HG03378 (cell line): ENCODE measurements at regions not wholly inside any gene's neighbourhood (a gene's known extent, or its start where the extent isn't known, plus 50 kb on each side); places are given as distances from the start of the nearest gene placed in this dataset.

Experiments used
- ATAC-seq: cut with Tn5 transposase; IDR thresholded peaks from one replicate; pipeline ENCODE4 v1.9.1; 2021; ENCODE audit warnings: mild to moderate bottlenecking, moderate library complexity; ENCODE audit not compliant: unreplicated experiment

GRCh38 chr9:78781681-78782080 is 484.8 kb downstream of the PSAT1 start:
- no peak for ATAC-seq

GRCh38 chr9:78782234-78782633 is 485.3 kb downstream of the PSAT1 start:
- ATAC-seq, result no peak

- no peak for ATAC-seq
Observed at GRCh38 chr9:78782858-78783257, 485.9 kb downstream of the PSAT1 start.

DNA sequence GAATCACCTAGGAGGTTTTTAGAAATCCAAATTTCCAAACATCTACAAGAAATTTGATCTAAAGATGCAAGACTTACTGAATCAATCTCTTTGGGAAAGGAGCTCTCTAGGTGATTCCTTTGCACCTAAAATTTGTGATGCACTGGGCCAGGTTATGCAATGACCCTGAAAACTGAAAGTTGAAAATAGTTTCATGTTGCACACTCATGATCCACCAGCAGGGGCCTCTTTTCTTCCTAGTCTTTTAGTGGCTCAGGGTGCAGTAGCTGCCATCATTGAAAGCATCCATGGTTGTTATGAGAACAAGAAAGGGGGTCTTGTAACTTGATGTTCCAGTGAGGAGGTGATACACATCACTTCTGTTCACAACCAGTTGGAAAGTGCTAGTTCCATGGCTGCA is 486.8 kb downstream of the PSAT1 start:
- ATAC-seq, result no peak

GRCh38 chr9:78786794-78787193 is 489.9 kb downstream of the PSAT1 start:
- ATAC-seq, result no peak

DNA sequence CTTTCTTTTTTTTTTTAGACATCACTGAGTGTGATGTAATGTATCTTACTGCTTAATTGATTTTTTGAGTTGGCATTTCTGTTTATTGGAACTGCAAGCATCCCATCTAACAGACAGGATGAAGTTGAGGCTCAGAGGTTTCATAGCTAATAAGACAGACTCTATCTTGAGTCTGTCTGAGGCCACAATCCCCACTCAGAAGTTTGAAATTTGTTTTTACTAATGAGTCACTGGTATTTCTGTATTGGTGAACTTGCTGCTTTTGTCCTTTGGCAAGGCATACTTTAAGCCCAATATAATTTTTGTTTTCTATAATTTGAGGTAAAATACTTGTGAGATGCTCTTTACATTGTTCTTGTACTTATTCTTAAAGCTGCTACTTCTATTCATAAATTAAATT is 491.2 kb downstream of the PSAT1 start:
- no peak for ATAC-seq

DNA sequence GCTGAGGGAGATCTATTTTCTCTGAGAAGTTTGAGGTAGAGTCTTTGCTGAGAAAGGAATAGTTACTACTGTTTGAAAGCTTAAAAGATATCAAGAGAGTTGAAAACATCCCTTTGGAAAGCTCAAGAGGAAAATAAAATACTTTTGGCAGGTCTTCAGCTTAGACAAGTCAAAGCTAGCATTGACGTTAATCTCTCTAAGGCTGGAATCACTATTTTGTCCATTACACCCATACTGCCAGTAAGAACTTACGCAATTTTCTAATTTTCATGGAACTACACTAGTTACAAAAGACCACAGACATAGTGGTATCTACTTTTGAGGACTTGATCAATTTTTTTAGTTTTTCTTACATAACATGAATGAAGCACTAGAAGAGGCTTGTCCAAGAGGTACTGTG is 494.9 kb downstream of the PSAT1 start:
- no peak for ATAC-seq

- ATAC-seq, result no peak
Observed at GRCh38 chr9:78792745-78793144, 495.8 kb downstream of the PSAT1 start.

GRCh38 chr9:78805771-78806170 is 508.8 kb downstream of the PSAT1 start:
- ATAC-seq, result no peak

GRCh38 chr9:78806492-78807160 is 509.7 kb downstream of the PSAT1 start:
- no peak for ATAC-seq

- no peak for ATAC-seq
Observed at GRCh38 chr9:78807286-78807685, 510.4 kb downstream of the PSAT1 start.

DNA sequence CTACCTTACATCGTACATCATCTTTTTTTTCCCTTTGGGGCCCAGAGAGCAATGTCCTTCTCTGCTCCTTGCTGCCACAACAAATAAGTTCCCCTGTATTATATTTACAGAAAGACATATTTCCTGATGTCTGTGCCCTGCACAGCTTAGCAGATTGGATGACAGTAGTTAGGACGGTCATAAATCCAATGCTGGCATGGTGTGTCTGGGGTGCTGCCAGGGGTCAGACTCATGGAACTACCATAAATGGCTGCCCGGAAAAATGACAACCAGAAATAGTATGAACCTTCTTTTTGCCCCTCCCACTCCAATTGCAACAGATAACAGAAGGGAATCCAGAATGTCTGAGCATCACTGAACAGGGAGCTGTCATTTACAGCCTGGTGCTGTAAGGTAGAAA is 511.1 kb downstream of the PSAT1 start:
- no peak for ATAC-seq

- ATAC-seq, result no peak
Observed at GRCh38 chr9:78811622-78812276, 514.8 kb downstream of the PSAT1 start.

- ATAC-seq, result no peak
Observed at GRCh38 chr9:78812665-78813064, 515.7 kb downstream of the PSAT1 start.

DNA sequence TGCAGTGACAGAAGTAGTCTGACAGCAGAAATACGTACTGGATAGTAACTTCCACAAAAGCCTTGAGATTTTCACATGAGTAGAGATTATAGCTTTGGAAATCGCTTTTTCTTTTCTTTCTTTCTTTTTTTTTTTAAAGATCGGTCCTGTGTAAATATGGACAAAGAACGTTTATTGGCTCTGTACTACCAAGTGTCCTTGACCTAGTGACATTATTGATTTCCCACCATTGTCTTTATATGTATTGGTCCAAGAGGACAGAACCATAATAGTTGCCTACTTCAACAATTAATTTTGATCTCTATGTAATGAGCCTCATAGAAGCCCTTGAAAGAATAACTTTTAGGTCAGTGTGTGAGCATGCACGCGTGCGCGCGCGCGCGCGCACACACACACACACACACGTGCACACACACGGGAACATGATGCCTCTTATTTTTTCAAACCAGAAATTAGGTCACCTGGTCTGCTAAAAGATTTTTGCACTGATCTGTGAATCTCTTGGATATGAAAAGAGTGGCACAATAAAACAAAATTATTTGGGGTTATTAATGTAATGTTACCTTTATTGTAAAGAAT is 516.8 kb downstream of the PSAT1 start:
- ATAC-seq, result no peak

DNA sequence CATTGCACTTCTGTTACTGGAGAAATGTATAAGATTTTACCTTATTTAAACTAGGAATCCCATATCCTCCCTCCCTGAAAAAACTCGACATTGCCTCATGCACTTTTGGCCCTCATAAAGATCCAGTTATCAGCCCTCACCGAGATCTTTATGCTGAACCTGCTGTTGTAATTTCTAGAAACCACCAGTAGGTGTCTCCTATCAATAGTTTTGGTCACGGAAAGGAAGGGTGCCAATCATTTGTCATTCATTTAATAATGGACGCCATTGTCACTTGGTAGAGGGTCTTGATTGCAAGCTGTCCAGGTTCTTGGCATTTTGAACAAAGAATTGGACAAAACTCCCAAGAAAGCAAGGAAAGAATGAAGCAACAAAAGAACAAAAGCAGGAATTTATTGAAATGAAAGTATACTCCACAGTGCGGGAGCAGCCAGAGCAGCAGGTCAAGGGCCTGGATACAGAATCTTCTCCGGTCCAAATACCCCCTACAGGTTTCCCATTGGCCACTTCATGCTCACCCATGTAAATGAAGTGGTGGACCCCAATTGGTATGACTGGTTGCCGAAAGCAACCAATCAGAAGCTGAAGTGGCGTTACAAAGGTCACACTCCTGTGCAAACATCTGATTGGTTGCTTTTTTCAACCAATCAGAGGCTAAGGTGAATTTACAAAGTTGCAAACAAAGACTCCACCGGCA is 524.3 kb downstream of the PSAT1 start:
- peak; percentile 82 for ATAC-seq

DNA sequence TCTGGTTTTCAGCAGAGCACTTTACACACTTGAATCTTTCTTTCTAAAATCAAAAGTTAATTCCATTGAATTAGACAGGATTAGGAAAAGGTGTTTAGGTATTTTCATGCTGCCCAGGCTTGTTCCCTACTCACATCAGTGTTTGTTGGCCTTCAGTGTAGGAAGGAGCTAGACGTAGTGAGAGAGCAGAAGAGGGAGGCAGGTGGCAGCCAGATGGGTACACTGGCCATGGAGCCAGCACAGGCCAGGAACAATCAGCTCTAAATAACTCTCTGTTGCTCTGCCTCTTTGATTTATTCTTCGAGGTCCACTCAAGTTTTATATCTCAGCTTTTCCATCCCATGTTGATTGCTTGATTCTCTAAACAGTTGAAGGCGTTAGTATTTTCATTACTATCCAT is 529.6 kb downstream of the PSAT1 start:
- ATAC-seq, result no peak

DNA sequence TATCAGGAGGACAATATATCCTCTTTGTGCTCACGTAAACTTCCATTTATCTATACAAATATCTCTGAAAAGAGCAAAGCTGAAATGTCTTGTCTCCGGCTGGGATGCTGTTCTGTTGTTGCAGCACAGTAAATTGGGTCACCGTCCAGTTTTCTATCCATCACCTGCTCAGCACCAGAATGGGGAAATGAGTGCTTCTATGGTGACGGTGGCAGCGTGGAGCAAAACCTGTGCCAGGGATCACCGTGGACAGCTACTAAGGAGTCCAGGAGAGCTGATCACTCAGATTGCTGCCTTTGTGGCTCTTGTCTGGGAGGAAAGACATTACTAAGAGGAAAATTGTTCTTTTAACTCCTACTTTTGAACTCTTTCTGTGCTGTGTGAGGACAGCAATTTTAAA is 531.6 kb downstream of the PSAT1 start:
- no peak for ATAC-seq

- no peak for ATAC-seq
Observed at GRCh38 chr9:78830301-78830700, 533.4 kb downstream of the PSAT1 start.

DNA sequence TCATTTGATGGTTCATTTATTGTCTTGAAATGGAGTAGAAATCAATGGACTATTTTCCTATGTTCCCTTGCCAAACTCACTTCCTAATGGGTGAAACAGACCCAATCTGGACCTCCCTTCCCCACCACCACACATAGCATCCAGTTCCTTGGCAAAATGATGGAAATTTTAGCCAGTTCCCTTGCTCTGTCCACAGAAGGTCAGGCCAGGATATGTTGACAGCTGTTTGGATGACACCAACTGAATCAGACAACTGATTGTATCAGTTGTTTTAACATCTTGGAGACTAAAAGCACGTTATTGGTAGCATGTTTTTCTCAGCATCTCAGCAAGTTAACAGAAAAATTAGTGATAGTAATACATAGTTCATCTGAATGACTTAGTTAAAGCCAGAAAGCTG is 534.8 kb downstream of the PSAT1 start:
- ATAC-seq, result no peak

DNA sequence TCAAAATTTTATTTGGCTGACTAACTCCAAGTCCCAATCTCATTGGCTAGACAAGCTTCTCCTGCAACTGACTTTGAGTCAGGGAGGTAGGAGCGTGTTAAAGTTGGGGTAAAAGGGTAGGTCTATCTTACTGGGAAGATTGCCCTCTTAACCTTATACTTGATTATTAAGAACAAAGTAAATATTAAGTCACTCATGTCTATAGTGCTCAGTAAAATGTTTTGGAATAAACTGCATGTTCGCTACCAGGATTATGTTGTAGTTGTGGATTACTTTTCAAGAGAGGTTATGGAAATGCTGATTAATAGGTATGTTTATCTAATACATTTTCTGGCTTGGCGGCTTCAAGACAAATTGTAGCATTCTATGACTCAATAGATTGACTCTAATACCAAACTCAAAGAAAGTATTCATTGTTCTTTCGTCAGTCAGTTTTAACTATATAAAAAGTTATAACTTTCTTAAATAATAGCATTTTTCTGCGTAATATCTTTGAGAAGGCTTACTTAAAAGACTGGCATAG is 539.1 kb downstream of the PSAT1 start:
- ATAC-seq, result no peak

DNA sequence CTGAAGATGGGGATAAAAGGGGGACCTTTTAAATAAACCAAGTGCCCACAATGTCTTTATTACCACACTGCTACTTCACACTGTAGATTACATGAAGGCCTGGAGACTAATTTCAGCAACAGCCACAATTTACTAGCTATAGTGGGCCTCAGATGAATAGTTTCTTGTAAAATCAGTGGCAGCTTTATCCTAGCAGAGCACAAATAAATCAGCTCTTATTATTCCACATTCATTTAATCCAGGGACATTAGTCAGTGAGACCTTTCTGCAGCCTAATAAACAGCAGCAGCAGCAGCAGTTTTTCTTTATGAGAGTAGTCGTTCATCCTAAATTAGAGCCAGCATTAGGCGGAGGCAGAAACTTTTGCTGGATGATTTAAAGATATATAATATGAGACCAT is 542.3 kb downstream of the PSAT1 start:
- no peak for ATAC-seq
